Cerebellar cortex (tissue), 1 donor: ENCODE measurements at regions not wholly inside any gene's neighbourhood (a gene's known extent, or its start where the extent isn't known, plus 50 kb on each side); places are given as distances from the start of the nearest gene placed in this dataset.
"Not testable (repeated sequence)": the region's sequence is repeated elsewhere in the genome, so short reads cannot be mapped to it uniquely, and the experiment has no call there.

Source experiments
- DNase-seq: peaks from one replicate; pipeline ENCODE4 v3.0.0-alpha.2; 2015; ENCODE audit warnings: low spot score

DNA sequence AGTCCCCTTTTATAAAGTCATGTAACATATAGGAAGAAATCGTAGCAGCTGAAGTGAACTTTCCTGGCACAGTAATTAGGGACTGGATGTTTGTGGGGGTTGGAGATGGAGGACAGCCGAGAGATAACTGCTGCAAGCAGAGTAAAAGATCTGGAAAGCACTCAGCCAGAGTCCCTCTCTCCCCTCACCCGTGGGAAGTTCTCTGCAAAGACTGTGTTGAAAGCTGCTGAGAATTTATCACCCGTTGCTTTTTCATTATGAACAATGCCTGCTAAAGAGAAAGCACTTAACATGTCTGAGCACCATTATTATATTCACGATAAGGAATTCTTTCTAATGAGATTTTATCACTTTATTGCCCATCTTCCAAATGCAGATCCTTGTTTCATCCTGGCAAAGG is 248.8 kb downstream of the SHOX2 start:
- no peak for DNase-seq

DNA sequence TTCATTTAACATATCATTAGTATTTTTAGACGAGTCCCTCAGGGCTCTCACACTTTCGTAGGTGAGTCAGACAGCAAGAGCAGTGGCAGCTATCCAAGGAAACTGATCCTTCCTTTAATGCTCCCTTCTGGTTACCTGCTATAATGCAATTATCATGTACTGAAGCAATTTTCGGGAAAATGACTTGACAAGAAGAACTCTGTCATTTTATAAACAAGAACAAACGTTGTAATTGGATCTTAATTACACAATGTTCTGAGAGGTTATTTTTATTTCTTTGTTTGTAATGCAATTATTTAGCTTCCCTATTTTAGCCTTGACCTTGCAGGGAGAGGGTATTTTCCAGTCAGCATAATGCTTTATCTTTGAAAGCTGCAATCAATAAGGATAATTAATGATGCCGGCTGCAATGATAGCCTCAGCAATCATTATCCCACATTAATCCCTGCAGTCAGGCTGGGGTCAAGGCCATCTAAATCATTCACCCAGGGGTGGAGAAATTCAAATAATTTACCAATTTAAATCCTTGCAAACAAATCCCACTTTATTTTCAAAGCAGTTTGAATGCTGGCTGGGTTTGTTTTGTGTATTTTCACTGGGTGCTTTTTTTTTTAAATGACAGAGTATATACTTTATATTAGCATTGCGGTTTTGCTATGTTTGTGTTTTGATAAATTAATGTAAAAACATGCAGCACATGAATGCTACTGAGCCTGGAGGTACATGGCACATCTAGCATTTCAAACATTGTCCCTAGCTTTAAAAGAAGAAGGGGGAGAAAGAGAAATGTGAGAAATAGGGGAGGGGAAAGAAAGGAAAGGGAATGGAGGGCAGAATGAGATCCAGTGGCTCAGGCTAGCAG is 249.9 kb downstream of the SHOX2 start:
- no peak for DNase-seq

DNA sequence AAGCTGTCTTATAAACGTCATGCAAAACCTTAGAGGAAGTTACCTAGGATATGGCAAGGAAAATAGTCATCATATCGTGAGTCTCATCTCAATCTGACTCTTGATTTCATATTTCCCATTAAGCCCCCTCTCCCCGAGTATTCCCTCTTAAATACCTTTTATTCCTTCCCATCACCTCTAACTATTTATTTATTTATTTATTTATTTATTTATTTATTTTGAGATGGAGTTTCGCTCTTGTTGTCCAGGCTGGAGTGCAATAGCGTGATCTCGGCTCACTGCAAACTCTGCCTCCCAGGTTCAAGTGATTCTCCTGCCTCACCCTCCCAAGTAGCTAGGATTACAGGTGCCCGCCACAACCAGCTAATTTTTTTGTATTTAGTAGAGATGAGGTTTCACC is 260.4 kb downstream of the SHOX2 start:
- DNase-seq, result not testable (repeated sequence)

DNA sequence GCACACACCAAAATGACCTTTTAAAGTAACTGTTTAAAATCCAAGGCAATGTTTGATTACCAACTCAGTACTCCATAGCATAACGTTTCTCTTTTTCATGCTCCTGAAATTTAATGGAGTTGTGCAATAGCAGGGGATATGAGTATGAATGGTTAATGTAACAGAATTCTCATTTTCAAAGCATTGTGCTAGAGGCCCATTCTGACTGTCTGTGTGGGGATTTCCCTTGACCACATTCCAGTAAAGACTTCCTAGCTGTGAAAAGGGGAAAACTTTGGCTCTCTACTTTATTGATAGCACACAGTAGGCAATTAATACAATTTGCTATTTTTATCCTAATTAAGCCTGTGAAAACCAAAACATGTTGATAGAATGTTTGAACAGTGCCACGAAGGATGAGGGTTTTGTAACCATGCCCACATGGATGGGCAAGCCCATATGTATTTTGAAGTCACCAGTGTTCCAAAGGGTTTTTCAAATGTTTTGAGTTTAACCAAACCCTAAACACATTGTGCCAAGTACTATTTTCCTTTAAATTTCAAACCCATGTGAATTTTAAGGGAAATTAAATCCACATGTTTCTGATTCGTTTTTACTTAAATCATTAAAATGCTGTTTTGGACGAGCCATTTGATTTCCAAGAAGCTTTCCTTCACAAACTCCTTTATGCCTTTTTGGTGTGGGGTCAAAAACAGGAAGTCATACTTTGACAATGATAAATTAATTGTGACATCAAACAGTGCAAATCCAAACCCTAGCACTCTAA is 261.2 kb downstream of the SHOX2 start:
- DNase-seq, result no peak

DNA sequence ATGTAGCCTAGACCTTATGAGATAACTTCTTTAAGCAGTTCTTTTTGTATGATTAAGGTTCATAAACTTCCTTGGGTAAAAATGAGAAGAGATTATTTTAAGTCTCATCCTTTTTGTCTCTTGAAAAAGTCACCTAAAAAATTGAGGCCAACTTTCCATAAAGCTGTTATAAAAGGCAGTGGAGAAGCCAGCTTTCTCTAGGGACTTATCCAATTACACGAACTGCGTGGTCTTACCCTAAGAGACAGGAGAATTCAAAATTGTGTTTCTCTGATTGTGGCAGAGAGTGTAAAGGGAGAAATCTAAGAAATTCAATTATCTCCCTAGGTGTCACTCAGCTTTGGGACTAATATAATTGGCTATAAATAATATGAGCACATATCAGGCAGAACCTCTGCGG is 262.0 kb downstream of the SHOX2 start:
- no peak for DNase-seq

DNA sequence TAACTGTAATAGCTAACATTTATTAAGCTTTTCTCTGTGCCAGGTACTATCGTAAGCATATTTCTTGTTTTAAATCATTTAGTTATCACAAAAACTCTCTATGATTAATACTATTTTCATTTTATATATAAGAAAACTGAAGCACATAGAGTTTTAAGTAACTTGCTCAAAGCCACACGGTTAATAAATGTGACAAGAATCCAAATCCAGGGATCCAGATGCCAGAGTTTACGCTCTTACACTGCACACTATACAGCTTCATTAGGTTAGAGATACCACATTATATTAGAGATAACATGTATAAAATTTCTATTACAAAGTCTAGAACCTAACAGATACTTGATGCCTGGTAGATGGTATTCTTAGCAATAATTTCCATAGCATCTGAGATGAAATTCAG is 265.2 kb downstream of the SHOX2 start:
- no peak for DNase-seq

DNA sequence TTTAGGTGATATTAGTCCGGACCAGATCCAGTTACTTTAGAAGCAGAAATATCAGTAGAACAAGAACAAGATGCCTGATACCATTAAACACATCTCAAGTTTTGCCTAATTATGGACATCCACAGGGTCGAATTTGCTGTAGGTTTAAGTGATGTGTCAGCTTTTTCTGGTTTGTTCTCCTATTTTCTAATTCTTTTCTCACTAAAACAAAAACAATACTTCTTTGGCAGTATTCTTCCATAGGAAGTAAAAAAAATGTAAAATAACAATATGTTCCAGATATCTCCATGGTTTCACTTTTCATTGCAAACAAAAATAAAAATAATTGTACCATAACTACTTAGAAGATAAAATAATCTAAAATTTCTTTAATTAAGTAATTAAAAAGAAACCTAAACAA is 265.7 kb downstream of the SHOX2 start:
- no peak for DNase-seq

DNA sequence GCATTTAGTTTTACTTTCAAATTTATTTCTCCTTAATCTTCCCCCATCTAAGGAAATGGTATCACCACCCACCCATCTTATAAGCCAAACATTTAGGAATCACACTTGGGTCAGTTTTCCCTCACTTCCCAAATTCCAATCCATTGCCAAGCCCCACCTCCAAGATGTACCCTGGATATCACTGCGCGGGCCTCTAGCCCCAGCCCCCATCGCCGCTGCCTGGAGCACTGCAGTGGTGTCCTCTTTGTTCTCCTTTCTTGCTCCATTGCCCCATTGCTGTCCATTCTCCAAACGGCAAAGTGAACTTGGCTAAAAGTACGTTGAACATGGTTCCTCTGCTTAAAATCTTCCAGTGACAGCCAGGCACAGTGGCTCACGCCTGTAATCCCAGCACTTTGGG is 267.8 kb downstream of the SHOX2 start:
- DNase-seq, result no peak

DNA sequence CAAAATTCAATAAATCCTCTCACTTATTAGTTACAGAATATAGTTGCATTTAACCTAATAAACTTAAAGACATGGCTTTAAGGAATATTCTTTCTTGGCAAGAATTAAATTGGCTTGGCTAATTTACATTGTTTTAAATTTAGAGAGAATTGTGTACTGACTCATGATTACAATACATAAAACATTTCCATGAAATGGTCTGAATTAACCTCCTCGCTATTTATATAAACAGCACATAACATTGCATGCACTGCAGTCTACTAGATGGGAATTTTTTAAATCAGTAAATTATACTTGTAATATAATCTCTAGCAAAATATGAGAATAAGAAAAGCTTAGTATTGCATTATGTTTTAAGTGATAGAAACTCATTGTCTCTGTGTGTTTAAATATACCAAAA is 268.9 kb downstream of the SHOX2 start:
- DNase-seq, result no peak

DNA sequence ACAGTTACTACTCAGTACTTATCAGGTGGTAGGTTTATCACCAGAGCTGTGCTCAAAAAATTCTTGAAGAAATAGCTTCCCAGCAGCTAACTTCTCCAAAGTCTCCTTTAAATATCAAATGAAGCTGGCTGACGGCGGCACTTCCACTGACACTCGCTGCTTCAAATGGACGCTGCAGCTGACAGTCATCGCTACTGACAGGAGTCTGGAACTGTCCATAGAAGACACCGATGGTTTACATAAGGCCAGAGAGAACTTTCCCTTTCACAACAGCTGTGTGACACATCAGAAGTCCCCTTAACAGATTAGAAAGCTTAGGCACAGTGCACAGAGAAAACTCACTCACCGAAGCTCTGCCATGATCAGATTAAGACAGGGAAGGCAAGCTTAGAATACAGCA is 270.2 kb downstream of the SHOX2 start:
- DNase-seq, result no peak

DNA sequence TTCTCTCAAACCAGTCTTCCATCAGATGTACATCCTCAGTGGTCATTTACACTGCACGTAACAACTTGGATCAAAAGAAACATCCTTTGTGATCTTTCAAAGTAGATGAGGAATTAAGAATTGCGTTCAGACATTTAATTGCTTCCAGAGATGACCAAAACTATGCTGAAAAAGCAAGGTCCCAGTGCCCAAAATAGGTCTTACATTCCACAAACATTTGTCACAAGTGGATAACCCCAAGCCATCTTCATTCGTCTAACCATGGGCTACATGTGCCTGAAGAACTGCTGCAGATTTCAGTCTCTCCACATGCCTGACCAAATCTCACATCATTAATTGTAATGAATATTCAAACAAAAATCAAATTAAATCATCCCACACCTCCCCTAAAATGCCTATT is 273.6 kb downstream of the SHOX2 start:
- no peak for DNase-seq

DNA sequence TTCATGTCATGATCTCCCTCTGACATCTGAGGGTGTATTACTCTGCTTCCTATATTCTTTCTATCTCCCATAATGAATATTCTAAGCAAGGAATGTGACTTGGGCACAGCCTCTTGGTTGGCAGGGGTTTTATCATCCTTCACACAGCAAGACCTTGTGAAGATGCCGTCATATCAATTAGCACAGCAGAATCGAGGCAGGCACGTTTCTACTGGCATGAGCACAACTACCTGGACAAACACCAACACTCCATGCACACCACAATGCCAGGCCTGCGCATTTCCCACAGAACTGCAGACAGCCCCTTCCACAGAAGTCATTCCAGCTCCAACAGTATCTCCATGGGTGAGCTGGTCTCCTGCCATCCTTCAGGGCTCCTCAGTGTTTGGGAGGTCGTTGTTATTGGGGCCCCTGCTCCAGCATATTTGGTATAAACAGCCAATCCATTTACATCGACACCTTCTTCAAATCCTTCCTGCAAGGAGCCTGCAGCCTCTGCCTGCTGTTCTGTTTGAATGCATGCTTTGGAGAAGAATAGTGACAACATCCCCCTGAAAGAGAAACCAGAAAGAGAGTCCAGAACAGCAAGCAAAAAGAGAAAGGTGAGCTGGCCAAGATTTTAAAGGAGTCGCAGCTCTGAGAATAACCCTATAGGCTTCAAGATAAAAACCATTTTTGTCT is 275.5 kb downstream of the SHOX2 start:
- DNase-seq, result no peak

DNA sequence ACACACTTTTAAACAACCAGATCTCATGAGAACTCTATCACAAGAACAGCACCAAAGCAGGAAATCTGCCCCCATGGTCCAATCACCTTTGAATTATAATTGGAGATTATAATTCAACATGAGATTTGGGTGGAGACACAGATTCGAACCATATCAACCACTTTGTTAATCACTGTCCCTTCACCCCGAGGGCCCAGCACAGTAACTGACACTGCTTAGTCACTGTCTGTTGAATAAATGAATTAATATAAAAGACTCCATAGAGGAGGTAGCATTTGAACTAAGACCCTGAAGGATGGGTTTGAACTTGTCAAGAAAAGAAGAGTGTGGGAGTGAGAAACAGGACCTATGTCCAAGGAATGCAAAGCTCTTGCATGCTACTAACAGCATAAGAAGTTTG is 276.4 kb downstream of the SHOX2 start:
- DNase-seq, result no peak

DNA sequence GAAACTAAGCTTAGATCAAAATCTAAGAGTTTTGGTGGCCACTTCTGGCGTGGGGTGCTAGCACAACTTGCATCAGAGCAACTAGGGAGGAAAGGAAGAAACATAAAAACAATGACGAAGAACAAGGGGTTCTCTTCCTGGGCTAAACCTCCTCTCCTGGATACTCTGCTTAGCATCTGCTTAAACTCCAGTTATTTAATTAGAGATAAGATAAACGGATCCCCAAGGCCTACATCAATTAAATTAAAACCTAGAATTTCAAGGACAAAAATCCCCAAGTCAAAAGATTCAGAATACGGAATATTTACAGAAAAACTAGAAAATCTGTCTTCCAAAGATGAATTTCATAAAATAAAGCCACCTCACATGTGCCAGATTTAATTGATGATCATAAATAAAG is 281.9 kb downstream of the SHOX2 start:
- no peak for DNase-seq

DNA sequence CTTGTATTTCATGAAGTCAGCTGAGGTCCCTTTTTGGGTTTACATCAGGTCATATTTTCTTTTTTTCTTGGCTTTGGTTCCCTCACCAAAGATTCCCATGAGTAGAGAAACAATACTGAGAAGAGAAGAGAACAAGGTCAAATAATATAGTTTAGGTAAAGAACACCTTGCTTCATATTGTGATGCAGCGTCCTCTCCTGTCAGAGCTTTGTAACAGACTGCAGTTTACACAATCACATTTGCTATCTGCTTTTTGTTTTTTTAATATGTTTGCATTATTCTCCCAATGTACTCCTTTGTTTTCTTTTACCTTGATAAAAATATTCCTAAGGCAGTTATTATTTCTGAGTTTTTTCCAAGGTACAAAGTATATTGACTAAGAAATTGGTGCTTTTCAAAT is 283.2 kb downstream of the SHOX2 start:
- no peak for DNase-seq

DNA sequence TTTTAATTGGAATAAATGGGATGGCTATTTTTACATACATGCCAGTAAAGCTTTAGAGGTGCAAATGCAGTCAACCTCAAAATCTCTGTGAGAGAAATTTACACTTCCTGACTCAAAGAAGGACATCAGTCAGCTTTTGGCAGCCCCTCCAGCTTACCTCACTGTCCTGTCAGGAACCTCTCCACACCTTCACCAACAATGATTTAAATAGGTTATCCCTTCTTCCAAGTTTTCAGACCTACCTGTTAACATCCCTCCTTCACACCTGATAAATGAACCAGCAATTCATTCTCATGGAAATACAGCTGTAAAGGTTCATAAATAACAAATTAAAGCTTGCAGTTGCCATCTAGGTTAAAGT is 286.1 kb downstream of the SHOX2 start:
- DNase-seq, result no peak

DNA sequence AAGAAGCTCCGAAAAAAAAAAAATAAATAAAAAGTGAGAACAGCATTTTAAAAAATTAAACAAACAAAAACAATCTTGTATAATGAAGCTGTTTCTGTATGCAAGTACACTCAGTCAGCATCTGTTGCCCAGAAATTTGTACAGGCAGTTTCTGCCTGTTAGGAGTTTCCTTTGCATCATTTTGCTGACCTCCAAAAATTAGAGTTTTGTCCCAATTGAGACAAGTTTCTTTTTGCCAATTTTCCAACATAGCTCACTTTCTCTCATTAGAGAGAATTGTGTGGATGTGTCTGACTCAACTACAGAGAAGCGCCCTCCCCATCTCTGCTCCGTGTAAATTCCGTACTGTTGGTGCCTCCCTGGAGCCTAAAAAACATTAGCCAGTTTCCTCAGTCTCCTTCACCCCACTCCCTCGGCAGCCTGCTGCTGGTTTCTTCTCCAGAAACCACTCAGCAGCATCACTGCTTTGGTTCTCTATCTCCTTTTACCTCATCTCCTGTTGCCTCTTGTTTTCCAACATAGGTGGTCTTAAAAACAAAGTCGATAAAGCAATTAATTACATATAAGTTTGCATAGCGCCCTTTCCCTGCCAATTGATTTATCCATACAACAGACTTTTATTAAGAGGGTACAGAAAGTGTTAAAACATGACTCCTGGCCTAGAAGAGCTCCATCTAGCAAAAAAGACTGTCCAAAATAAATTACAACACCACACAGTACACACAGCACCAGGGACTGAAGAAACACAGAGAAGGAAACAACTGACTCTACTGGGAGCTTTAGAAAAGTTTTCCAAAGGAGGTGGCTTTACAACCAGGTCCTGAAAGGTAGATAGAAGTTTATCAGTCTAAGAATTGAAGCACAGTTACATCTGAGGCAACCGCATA is 286.7 kb downstream of the SHOX2 start:
- no peak for DNase-seq

DNA sequence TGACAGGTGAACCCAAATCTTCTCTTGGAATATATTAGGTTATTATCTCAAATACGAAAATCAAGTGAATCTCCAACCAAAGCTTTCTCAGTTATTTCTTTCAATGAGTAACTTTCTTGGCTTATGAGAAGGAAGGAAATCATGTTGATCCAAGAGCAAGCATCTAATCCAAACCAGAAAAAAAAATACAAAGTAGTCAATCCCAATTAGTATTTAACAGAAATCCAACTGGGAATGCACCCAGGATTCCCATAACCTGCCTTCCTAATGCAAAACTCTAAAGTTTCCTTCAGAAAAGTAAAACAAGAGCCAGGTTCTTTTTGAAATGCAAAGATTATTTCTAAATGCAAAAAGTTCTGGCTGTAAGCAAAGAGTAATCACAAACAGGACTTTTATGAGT is 289.3 kb downstream of the SHOX2 start:
- no peak for DNase-seq

DNA sequence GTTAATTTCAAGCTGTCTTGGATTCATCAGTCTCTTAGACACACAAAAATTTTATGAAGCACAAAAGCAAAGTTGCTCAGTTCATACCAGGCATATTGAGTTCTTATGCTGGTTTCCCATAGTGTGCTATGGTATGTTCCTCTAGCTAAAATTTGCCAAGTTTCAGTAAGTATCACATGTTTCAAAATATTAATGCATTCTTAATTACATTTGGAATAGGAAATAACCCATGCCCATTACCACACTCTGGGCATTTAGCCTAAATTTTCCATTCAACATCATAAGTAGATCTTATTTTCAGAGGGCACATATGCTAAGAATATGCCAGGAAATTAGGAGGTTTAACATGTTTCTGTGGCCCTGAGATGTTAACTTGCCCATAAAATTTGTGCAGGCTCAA is 289.9 kb downstream of the SHOX2 start:
- no peak for DNase-seq

DNA sequence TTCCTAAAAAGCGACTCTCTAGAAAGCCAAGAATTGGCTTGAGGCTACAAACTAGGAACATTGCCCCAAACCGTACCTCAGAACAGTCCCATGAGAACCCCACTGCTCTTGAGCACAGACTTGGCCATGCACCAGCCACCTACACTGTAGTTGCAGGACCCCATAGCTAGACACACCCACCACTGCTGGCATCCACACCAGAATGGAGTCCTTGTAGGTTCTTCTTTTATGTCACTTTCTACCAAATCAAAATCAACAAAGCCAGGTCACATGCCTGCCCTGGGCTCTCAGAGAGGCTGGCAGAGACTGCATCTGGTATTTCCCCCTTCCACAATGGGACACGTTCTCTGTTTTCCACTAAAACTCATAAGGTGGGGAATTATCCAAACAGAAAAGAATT is 290.5 kb downstream of the SHOX2 start:
- no peak for DNase-seq

DNA sequence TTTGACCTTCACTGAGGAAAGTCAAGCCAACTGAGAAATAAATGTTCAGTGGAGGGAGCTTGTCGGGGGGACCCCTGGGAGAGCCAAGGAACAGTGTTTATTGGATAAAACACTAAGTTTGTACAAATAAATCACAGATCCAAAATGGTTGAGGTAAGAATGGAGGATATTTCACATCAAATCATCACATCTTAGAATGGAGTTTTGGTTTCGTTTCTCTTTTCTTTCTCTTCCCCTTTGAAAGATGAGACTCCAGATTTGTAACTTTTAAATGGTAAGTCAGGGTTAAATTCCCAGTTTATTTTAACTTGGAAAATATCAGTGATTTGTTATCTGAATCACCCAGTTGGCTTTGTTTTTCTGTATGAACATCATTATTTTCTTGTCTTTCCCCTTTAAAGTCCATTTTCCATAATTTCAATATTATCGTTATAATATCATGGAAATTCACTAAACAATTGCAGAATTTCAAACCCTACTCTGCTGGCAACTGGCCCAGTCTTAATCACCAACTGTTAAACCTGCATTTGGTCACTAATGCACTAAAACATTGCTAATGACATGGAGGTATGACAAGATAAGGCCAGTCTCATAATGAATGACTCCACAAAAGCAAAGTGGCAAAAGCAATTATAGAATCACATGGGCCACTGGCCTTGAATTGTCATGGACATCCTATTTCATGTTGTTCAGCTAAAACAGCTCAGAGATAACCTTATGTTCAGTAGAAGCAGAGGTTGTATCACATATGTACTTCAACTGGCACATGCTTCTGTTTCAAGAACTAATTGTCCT is 295.1 kb downstream of the SHOX2 start:
- DNase-seq, result no peak
